Body of pancreas (tissue), 4 donors: ENCODE measurements at regions not wholly inside any gene's neighbourhood (a gene's known extent, or its start where the extent isn't known, plus 50 kb on each side); places are given as distances from the start of the nearest gene placed in this dataset.

Source experiments
- ATAC-seq: fragments of 150-250 bp; one replicate; pipeline ENCODE4 v1.9.1; 2016
- DNase-seq, 4 donors: peaks; one replicate each; pipeline ENCODE4 v3.0.0-alpha.2; 2019
- H3K27ac ChIP-seq, 4 donors: fragments of 200-600 bp; sonication (generic); 1 replicate in 3 of 4; 2 replicates in 1 of 4; pipeline versions ENCODE4 v1.5.1 to v1.6.1; 2016 to 2019; ENCODE audit warnings: mild to moderate bottlenecking in 1 of 4, mixed read lengths in 1 of 4, moderate library complexity in 1 of 4
- H3K27me3 ChIP-seq, 2 donors: fragments of 200-600 bp; sonication (generic); one replicate each; pipeline ENCODE4 v1.6.0; 2016; ENCODE audit warnings: mild to moderate bottlenecking in 1 of 2
- H3K36me3 ChIP-seq, 2 donors: fragments of 200-600 bp; sonication (generic); replicated peaks in 1 of 2; 2 replicates each; pipeline ENCODE4 v1.5.1; 2016; ENCODE audit warnings: low read depth in 2 of 2; ENCODE audit not compliant: insufficient read depth in 1 of 2
- H3K4me1 ChIP-seq: fragments of 200-600 bp; sonication (generic); one replicate; pipeline ENCODE4 v1.6.0; 2016
- H3K4me3 ChIP-seq, 2 donors: fragments of 200-600 bp; sonication (generic); 1 replicate in 1 of 2; 2 replicates in 1 of 2; pipeline ENCODE4 v1.5.1; 2016 to 2019
- H3K9me3 ChIP-seq, 3 donors: fragments of 200-600 bp; sonication (generic); 1 replicate in 2 of 3; 2 replicates in 1 of 3; pipeline ENCODE4 v1.5.1; 2016
- POLR2A ChIP-seq, 3 donors: fragments of 450-650 bp; IDR thresholded peaks; one replicate each; pipeline ENCODE4 v1.6.1; 2016; ENCODE audit warnings: antibody characterized with exemption in 3 of 3, mild to moderate bottlenecking in 2 of 3
- WGBS, 2 donors: methylation state at CpG; one replicate each; pipeline ENCODE4 v1.1.5; 2017; 5-methylcytosine and 5-hydroxymethylcytosine counted together
- intact Hi-C: fragments of 100-400 bp; cut with DNase I; formaldehyde crosslinking; loops from one replicate; pipeline ENCODE4 v1.15.1; 2023
- TF ChIP-seq, protein P1 (sequence below), 7 experiments: fragments of 450-650 bp in 4 of 7; fragments of 200-600 bp in 3 of 7; sonication (generic) in 3 of 7; IDR thresholded peaks; one replicate each; pipeline ENCODE4 v1.5.1; 2016 to 2019; ENCODE audit warnings: antibody characterized with exemption in 7 of 7

- peak overlapping the region in 1 of 4 donors; percentile 6 for H3K27ac ChIP-seq
- no peaks in the 10 kb centered on the region for H3K27me3 ChIP-seq
- H3K36me3 ChIP-seq, result no peaks in the 10 kb centered on the region
- no peak overlapping the region for H3K4me3 ChIP-seq
- peak; percentile 65 to 80 (median 74) for DNase-seq
- H3K4me1 ChIP-seq, result peaks cover 40% of the 10 kb centered on the region
- intact Hi-C loops, result no loop called here
- peak; percentile 92 for ATAC-seq
- 21 to 26% methylated on average over 4 of the region's 4 CpGs for WGBS, 2 donors
- TF ChIP-seq, protein P1, sequence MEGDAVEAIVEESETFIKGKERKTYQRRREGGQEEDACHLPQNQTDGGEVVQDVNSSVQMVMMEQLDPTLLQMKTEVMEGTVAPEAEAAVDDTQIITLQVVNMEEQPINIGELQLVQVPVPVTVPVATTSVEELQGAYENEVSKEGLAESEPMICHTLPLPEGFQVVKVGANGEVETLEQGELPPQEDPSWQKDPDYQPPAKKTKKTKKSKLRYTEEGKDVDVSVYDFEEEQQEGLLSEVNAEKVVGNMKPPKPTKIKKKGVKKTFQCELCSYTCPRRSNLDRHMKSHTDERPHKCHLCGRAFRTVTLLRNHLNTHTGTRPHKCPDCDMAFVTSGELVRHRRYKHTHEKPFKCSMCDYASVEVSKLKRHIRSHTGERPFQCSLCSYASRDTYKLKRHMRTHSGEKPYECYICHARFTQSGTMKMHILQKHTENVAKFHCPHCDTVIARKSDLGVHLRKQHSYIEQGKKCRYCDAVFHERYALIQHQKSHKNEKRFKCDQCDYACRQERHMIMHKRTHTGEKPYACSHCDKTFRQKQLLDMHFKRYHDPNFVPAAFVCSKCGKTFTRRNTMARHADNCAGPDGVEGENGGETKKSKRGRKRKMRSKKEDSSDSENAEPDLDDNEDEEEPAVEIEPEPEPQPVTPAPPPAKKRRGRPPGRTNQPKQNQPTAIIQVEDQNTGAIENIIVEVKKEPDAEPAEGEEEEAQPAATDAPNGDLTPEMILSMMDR (IDR thresholded peaks at IDR 0.05), result no peak
- peak in 2 of 3 donors; percentile 10 to 15 for TF ChIP-seq POLR2A (IDR thresholded peaks at IDR 0.05)
- no peaks in the 10 kb centered on the region for H3K9me3 ChIP-seq
Measured at GRCh38 chr2:23127465-23127864, 257.5 kb upstream of the KLHL29 start.

DNA sequence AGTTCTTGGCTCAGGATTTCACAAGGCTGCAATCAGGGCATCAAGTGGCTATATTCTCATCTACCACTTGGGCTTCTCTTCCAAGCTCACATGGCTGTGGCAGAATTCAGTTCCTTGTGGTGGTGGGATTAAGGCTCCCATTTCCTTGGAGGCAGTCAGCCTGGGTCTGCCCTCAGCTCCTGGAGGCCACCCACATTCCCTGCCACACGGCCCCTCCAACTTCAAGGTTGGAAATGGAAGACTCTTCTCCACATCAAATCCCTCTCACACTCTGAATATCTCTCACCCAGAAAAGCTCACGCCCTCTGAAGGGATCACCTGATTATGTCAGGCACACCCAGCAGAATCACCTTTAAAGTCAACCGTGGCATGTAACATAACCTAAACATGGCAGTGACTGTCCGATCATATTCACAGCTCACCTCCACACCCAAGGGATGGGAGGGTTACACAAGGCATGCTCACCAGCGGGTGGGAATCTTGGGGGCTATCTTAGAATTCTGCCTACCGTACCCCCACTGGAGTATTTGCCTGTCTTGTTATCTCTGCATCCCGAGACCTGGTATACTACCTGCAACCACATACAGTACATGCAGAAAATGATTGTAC lies 256.2 kb upstream of the KLHL29 start:
- TF ChIP-seq POLR2A (IDR thresholded peaks at IDR 0.05), result no peak
- TF ChIP-seq, protein P1 (IDR thresholded peaks at IDR 0.05), result no peak
- Histone ChIP-seq H3K27me3 (no peaks in the 10 kb centered on the region), H3K4me3 (no peak overlapping the region), H3K36me3 (no peaks in the 10 kb centered on the region), H3K4me1 (peaks cover 29% of the 10 kb centered on the region), H3K27ac (no peak overlapping the region), H3K9me3 (no peaks in the 10 kb centered on the region)
- 97% methylated on average over 4 to 7 of the region's 7 CpGs for WGBS, 2 donors
- intact Hi-C loops, result no loop called here
- ATAC-seq (no peak), DNase-seq (no peak)

DNA sequence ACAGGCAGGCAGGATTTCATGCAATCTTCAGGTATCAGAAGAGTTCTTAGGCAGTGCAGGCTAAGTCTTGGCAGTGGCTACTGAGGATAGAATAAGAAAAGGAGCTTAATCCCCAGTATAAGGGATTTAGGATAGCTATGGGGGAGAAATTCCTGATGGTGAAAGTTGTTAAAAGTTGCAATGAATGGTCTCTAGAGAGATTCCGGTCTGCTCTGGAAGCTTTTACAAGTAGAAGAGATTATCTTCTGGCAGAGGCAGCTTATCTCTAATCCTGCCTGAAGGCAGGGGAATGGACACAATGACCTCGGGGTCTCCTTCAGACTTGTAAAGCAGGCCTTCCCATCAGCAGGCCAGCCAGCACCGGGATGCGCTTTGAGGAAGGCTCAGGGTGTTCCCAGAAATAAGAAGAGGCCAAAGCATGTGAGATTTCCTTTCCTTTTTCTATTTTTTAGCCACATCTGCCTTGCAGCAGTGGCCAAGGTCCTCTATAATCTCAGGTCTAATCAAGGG lies 253.9 kb upstream of the KLHL29 start:
- no peaks in the 10 kb centered on the region for H3K36me3 ChIP-seq
- no peaks in the 10 kb centered on the region for H3K9me3 ChIP-seq
- intact Hi-C loops, result no loop called here
- no peak for TF ChIP-seq POLR2A (IDR thresholded peaks at IDR 0.05)
- TF ChIP-seq, protein P1 (IDR thresholded peaks at IDR 0.05), result no peak
- no peaks in the 10 kb centered on the region for H3K27me3 ChIP-seq
- no peak for ATAC-seq
- no peak for DNase-seq
- peaks cover 25% of the 10 kb centered on the region for H3K4me1 ChIP-seq
- WGBS, 2 donors, result 89 to 91% methylated on average over 4 of the region's 4 CpGs
- no peak overlapping the region for H3K27ac ChIP-seq
- H3K4me3 ChIP-seq, result no peak overlapping the region

- intact Hi-C loops, result no loop called here
- no peak for TF ChIP-seq POLR2A (IDR thresholded peaks at IDR 0.05)
- TF ChIP-seq, protein P1 (IDR thresholded peaks at IDR 0.05), result no peak
- no peaks in the 10 kb centered on the region for H3K9me3 ChIP-seq
- no peak overlapping the region for H3K27ac ChIP-seq
- DNase-seq, result no peak
- peaks cover 16% of the 10 kb centered on the region for H3K4me1 ChIP-seq
- no peak for ATAC-seq
- no peak overlapping the region for H3K4me3 ChIP-seq
- WGBS, 2 donors, result 98 to 100% methylated on average over 2 of the region's 2 CpGs
- H3K36me3 ChIP-seq, result no peaks in the 10 kb centered on the region
- H3K27me3 ChIP-seq, result no peaks in the 10 kb centered on the region
Measured at GRCh38 chr2:23132000-23132399, 253.0 kb upstream of the KLHL29 start.
